ENCODE measurements at regions not wholly inside any gene's neighbourhood (a gene's known extent, or its start where the extent isn't known, plus 50 kb on each side); places are given as distances from the start of the nearest gene placed in this dataset.
A peak's percentile ranks its signal among the peaks of the same experiment; 100 is the strongest.

DNA sequence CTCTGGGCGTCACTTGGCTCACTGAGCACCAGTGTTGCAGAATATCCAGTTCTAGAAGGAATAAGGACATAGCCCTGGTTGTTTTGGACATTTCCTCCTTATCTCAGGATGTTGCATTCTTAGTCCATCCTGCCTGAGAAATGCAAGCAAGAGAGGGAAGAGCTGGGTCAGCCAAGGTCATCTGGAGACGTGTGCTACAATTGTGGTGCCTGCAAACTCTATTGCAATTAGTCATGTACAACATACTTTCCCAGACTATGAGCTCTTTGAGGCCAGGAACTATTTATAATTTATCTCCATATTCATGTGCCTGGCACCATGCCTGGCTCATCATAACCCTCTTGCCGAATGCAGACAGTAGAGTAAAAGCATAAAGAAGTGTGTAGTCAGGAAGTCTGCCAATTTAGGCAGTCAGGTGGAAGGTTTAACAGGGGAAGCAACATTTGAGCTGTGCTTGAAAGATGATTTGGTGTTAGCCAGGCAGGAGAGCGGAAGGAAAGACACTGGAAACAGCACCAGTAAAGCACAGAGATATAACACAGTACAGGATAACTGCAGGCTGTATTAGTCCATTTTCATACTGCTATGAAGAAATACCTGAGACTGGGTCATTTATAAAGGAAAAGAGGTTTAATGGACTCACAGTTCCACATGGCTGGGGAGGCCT is 129.4 kb upstream of the PAX6 start:
- H3K9me3 ChIP-seq = no peaks in the 10 kb centered on the region
- H3K36me3 ChIP-seq = no peaks in the 10 kb centered on the region
- no peak overlapping the region for H3K4me3 ChIP-seq
- TF ChIP-seq CTCF (IDR thresholded peaks at IDR 0.05) = no peak
- peak in 1 of 2 donors; percentile 40 for DNase-seq (ENCODE audit: extremely low spot score in 2 of 2)
- intact Hi-C loops (cut with DNase I) = no loop called here
- H3K4me1 ChIP-seq = no peaks in the 10 kb centered on the region
- no peaks in the 10 kb centered on the region for H3K27me3 ChIP-seq
- no peak overlapping the region for H3K27ac ChIP-seq

- Histone ChIP-seq H3K4me1 (no peaks in the 10 kb centered on the region), H3K4me3 (no peak overlapping the region), H3K9me3 (no peaks in the 10 kb centered on the region), H3K27ac (no peak overlapping the region), H3K27me3 (no peaks in the 10 kb centered on the region), H3K36me3 (no peaks in the 10 kb centered on the region)
- intact Hi-C loops (cut with DNase I) = no loop called here
- DNase-seq (ENCODE audit: extremely low spot score in 2 of 2) = no peak
- TF ChIP-seq POLR2AphosphoS5 (IDR thresholded peaks at IDR 0.05; ENCODE audit: insufficient read depth in 1 of 2, low read depth in 1 of 2) (no peak), CTCF (IDR thresholded peaks at IDR 0.05) (no peak), POLR2A (IDR thresholded peaks at IDR 0.05) (no peak)
Measured at GRCh38 chr11:31939004-31939403, 127.9 kb upstream of the PAX6 start.

DNA sequence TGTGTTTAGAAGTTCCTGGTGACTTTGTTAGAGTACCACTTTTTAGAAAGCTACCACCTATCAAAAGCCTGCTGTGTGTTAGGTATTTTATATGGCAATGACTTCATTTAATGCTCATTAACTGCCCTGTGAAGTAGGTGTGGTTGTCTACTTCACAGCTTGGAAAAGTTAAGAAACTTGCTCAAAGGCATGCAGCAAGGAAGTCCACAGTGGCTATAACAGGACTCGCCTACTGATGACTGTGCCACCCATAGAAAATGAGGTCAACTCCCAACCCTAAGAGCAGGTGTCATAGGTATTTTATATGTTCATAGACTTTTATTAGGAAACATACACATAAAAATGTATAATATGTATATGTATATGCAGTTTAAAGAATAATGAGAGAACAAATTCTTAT is 125.2 kb upstream of the PAX6 start:
- intact Hi-C loops (cut with DNase I) = no loop called here
- TF ChIP-seq POLR2AphosphoS5 (IDR thresholded peaks at IDR 0.05; ENCODE audit: insufficient read depth in 1 of 2, low read depth in 1 of 2) = no peak
- no peak for TF ChIP-seq POLR2A (IDR thresholded peaks at IDR 0.05)
- no peak for TF ChIP-seq CTCF (IDR thresholded peaks at IDR 0.05)
- Histone ChIP-seq H3K4me3 (no peak overlapping the region), H3K9me3 (no peaks in the 10 kb centered on the region), H3K27me3 (no peaks in the 10 kb centered on the region), H3K27ac (no peak overlapping the region), H3K36me3 (no peaks in the 10 kb centered on the region), H3K4me1 (no peaks in the 10 kb centered on the region)
- DNase-seq (ENCODE audit: extremely low spot score in 2 of 2) = no peak

DNA sequence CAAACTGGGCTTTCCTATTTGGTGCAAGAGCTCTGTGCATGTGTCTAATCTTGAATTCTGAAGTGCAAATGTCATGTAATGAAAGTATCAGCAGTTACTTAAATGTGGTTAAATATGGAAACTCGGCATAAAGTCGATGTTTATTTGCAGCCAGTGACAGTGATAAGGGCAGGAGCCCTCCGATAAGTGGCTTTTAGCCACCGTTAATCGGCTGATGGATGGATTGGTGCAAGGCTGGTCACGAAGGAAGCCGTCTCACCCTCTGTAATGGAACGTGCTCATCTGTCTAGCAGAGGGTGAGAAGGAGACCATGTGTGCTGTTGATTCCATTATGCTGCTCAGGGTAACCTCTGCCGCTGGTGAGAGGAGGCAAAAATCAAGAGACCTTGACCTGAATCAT is 121.8 kb upstream of the PAX6 start:
- no peaks in the 10 kb centered on the region for H3K9me3 ChIP-seq
- intact Hi-C loops (cut with DNase I) = no loop called here
- TF ChIP-seq POLR2A (IDR thresholded peaks at IDR 0.05) = no peak
- TF ChIP-seq CTCF (IDR thresholded peaks at IDR 0.05) = no peak
- no peak for TF ChIP-seq POLR2AphosphoS5 (IDR thresholded peaks at IDR 0.05; ENCODE audit: insufficient read depth in 1 of 2, low read depth in 1 of 2)

GRCh38 chr11:31927982-31928381 is 116.9 kb upstream of the PAX6 start:
- no peaks in the 10 kb centered on the region for H3K9me3 ChIP-seq
- H3K27me3 ChIP-seq = no peaks in the 10 kb centered on the region
- no peak overlapping the region for H3K4me3 ChIP-seq
- no peak overlapping the region for H3K27ac ChIP-seq
- H3K36me3 ChIP-seq = no peaks in the 10 kb centered on the region
- DNase-seq (ENCODE audit: extremely low spot score in 2 of 2) = no peak
- TF ChIP-seq POLR2AphosphoS5 (IDR thresholded peaks at IDR 0.05; ENCODE audit: insufficient read depth in 1 of 2, low read depth in 1 of 2) = no peak
- no peak for TF ChIP-seq CTCF (IDR thresholded peaks at IDR 0.05)
- no peak for TF ChIP-seq POLR2A (IDR thresholded peaks at IDR 0.05)
- H3K4me1 ChIP-seq = no peaks in the 10 kb centered on the region
- intact Hi-C loops (cut with DNase I) = no loop called here

More for the DNA sequence above, 121.8 kb upstream of the PAX6 start:
- Histone ChIP-seq H3K27me3 (no peaks in the 10 kb centered on the region), H3K4me3 (no peak overlapping the region), H3K27ac (no peak overlapping the region), H3K36me3 (no peaks in the 10 kb centered on the region), H3K4me1 (no peaks in the 10 kb centered on the region)
- DNase-seq (ENCODE audit: extremely low spot score in 2 of 2) = no peak

All from vagina (tissue), 2 donors.